HG03108 (cell line): ENCODE measurements at regions not wholly inside any gene's neighbourhood (a gene's known extent, or its start where the extent isn't known, plus 50 kb on each side); places are given as distances from the start of the nearest gene placed in this dataset.
"Not testable (repeated sequence)": the region's sequence is repeated elsewhere in the genome, so short reads cannot be mapped to it uniquely, and the experiment has no call there.

Experiments
- ATAC-seq: cut with Tn5 transposase; IDR thresholded peaks from one replicate; pipeline ENCODE4 v1.9.1; 2021; ENCODE audit warnings: moderate library complexity; ENCODE audit not compliant: unreplicated experiment

DNA sequence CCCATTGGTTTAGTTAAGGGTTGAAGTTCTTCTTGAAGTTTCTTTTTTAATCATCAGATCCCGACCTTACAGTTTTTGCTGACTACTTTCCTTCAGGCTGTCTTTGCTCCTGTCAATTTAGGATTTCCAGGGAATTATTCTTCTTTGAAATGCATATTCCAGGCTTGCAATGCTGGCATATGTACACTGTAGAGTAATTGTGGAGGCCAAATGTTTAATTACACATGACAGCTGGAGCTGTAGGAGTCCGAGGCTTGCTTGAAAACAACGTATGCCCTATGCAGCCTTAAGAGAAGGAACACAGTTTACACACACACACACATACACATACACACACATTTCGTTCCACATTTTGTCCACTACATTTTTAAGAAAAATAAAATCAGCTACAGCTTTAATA, 602.3 kb downstream of the TMEM182 start:
- ATAC-seq: no peak

DNA sequence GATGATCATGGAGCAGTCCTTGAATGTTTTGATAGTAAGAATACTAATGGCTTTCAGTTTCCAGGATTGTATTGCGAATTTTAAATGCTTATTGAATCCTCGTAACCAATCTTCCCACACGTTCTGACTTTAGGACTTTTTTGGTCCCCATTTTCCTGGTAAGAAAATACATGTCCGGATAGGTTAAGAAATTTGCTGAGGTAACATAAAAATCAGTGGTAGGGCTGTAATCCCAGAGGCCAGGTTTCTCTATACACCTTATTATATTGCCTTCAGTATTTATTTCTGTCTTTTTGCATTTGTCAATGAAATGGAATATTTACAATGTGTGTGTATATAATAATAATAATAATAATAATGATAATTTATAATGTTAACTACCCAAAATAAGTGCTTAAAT, 603.2 kb downstream of the TMEM182 start:
- ATAC-seq: no peak

DNA sequence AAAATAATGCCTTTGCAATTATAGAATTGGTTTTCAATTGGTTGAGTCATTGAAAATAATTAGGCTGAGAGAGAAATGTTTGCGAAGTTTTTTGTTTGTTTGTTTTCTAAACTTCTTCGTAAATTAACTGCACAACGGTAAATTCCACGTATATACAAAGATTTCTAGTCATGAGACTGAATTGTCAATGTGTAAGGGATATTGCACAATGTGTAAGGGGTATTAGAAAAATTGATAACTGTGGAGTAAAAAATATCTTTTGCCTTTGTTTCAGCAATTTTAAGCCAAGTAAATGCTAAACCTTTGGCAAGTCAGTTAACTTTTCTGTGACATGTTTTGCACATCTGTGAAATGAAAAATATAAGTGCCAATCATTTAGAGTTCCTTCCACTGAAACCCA, 606.0 kb downstream of the TMEM182 start:
- ATAC-seq: no peak

DNA sequence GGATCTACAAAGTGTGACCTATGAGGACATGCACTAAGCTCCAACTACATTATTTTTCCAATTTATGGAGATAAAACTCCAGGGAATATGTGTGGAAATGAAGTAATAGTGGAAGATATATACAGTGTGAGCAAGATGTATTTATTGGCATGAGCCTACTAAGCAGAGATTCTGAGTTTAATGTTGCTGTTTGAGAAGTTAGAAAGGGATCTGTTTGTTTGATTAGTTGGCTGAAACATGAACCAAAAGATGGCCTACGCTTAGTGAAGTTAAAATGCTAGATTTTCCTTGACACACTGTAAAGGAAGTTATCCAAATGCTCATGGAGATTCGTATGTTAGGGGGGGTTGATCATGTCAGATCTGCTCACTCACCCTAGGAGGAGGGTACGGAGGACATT, 621.7 kb downstream of the TMEM182 start:
- ATAC-seq: no peak

DNA sequence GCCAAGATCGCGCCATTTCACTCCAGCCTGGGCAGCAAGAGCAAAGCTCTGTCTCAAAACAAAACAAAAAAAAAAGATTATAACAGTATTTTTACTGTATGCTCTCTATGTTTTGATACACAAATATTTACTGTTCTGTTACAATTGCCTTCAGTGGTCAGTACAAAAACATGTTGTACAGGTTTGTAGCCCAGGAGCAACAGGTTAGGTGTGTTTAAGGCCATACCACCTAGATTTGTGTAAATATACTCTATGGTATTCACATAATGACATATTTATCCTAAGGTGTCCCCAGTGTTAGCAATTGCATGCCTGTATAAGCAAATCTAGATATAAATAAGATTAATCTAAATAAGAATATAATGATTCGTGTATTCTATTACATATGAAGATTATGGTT, 625.0 kb downstream of the TMEM182 start:
- ATAC-seq: no peak

DNA sequence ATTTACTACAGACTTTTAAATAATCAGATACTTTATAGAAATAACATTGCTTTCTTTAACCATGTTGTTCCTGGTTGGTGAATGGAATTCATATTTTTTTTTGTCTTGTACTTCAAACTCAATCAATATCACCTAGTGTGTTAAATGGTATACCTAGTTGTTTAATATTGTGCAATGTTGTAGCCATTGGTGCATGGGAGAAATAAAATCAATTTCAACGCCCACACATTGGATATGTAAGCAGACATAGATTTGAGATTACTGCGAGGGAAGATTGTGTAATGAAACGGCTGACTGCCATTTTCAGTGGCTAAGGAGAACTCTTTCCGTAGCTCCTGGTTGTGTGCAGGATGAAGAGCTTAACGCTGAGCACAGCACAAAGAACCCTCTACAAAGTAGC, 626.1 kb downstream of the TMEM182 start:
- no peak for ATAC-seq

DNA sequence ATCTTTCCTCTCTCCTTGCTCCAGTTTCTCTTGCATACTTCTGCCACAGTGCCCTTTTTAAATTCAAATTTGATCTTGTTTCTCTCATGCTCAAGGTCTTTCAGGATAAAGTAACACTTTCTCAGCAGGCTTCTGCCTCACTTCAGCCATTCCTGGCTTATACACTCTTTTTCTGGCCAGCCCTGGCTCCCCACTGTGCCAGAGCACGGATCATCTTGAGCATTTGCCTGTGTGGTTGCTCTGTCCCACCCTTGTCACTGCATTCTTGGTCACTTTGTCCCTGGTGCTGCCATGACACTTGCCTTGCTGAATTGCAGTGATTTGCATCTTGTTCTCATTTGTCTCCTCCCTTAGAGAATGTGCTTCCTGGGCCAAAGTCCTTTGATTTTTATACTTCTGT, 634.3 kb downstream of the TMEM182 start:
- ATAC-seq: no peak

DNA sequence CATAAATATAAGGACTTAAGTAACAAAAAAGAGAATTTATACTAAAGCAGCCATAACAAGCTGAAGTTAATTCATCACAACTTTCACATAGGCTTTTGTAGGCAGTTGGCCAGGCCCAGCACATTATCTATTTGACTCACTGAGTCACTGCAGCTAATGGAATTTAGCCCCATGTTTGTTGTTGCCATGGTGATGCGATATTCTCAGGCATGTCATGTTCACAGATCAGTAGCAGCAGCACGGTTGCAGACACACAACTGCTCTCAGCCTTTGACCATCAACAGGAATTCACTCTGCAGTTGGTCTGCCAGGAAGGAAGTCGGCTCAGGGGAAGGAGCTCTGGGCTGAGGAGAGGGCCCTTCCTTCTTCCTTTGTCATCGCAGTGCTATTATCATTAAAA, 639.8 kb downstream of the TMEM182 start:
- ATAC-seq: no peak

DNA sequence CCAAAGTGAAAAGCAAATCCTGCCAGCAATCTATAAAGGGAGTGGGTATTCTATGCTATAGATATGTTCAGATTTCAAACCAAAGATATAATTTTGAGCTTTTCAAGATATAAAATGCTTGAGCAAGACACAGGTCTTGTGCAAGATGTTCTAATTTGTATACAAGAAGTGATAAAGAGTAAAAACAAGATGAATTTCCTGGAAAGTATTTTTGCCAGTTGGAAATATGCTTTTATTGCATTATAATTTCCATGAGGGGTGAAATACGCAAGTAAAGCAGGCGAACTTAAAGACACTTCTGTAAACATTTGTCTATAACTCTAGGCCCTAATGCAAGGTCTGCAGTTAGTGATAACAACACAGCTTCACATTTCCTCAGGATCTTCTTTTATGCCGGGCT, 640.5 kb downstream of the TMEM182 start:
- ATAC-seq: no peak

DNA sequence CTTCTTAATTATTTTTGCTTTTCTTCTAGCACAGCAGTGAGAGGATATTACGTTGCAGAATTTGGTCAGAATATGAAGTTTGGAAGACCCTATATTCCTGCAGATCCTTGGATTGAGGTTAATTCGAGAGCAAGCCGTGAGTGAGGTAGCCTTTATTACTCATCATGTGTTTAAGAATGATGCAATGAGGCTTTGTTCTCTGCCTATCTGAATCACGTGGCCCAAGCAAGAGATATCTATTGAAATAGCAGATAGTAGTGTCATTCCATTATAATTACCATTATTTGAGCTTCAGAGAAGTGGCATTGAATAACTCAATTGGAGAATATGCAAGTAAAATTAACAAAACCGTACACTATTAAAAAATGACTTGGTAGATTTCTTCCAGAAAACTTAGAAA, 641.1 kb downstream of the TMEM182 start:
- ATAC-seq: no peak

DNA sequence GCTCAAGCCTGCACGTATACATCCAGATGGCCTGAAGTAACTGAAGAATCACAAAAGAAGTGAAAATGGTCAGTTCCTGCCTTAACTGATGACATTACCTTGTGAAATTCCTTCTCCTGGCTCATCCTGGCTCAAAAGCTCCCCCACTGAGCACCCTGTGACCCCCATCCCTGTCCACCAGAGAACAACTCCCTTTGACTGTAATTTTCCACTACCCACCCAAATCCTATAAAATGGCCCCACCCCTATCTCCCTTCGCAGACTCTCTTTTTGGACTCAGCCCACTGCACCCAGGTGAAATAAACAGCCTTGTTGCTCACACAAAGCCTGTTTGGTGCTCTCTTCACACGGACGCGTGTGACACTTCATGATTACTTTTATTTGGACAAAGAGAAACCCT, 641.6 kb downstream of the TMEM182 start:
- ATAC-seq: not testable (repeated sequence)

DNA sequence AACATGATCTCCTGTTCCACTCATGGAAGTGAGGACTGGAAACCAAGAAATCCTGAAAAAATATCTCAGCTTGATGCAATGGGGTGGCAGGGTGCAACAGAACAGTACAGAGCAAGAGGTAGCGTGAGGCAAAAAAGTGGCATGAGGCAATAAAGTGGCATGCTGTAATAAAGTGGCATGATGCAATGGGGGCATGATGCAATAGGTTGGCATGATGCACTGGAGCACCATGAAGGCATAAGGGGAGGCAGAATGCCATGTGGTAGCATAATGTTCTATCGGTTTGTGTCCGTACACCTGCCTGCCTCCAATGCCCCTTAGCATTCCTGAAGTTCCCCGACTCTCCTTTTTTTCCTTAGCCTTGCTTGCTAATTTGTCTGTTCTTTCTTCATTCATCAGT, 648.4 kb downstream of the TMEM182 start:
- ATAC-seq: no peak

DNA sequence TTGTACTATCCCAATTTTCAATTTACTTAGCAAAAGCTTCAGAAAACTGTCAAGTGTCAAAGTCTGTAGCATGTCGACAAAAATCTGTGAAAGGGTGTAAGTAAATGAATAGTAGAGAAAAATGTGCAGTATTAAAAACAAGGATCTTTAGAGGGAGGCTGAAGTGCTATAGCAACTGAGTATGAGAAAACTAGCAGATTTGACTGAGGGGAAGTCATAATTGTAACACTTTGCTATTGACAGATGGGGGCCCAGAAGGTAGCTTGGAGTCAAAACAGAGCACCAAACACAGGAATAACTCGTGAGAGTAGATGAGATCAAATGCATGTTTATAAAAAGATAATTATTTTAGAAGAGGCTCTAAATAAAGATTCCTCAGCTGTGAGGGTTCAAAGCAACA, 657.7 kb downstream of the TMEM182 start:
- ATAC-seq: no peak

DNA sequence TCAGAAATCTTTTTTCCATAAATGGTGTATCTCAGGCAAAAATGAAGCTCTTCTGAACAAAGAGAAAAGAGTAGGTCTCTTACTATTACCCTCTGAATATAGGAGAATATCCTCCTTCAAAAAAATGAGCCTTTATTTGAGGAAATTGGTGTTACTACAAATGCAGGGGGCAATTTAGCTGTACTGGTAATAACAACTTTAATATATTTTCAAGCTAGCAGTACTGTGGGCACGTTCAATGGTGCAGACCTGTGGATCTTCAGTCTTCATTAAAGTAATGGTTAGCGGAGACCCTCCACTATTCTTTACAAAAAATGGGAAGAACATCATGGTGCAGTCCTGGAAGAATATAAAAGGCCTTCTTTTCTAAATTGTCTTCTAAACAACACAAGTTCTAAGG, 661.3 kb downstream of the TMEM182 start:
- no peak for ATAC-seq

DNA sequence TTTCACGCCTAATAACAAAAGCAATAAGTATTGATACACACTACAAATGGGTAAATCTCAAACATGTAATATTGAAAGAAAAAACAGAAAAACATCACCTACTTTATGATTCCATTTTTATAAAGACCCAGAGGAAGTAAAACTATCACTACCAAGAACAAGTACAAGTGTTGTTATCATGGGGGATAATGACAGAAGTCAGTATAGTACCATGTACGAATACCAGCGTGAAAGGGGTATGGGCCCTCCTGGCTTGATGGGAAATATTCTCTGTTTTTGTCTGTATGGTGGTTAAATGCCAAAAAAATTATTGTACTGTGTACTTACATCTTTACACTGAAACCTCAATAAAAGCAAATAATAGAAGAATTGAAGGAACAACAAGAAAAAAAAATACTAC, 665.7 kb downstream of the TMEM182 start:
- no peak for ATAC-seq

DNA sequence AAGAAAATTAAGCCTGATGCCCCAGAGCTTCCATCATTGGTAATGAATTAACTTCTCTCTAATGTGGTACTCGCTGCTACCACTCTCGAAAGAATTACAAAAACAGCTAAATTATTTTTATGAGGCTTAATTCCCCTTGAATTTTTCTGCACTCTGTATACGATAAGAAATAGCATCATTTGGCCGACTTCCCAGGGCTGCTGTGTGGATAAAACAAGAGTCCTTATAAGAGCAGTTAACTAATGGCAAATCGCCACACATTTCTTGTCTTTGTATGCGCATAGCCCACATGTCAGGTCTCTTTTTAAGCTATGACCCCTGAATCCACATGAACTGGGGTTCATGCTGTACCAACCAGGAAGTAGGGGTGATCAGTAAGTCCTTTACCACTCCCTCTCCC, 668.4 kb downstream of the TMEM182 start:
- ATAC-seq: no peak

DNA sequence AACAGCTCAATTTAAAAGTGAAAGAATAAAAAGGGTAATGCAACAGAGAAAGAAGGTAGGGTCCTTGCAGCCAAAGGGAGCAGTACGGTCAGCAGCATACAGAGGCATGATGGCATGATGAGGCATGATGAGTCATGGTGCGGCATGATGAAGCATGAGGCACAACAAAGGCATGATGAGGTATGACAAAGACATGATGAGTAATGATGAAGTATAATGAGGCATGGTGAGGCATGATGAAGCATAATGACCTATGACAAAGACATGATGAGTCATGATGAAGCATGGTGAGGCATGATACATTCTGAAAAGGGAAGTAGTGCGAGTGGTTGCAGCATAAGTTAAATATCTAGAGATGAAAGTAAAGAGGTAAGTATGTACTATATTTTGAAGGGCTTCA, 673.2 kb downstream of the TMEM182 start:
- ATAC-seq: no peak

DNA sequence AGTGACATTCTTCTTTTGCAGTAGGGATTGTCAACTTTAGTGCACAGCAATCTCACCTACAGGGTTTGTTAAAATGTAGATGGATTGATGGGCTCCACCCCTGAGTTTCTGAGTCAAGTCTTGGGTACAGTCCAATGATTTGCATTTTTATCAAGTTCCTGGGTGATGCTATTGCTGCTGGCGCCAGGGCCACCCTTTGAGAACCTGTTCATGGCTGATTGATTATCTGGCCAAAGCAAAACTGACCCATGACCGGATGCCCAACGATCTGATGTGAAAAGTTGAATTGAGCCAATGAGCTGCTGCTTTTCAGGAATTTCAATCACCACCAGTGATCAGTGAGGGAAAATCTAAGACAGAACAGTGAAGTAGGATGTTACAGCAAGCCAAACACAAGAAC, 675.3 kb downstream of the TMEM182 start:
- ATAC-seq: no peak

DNA sequence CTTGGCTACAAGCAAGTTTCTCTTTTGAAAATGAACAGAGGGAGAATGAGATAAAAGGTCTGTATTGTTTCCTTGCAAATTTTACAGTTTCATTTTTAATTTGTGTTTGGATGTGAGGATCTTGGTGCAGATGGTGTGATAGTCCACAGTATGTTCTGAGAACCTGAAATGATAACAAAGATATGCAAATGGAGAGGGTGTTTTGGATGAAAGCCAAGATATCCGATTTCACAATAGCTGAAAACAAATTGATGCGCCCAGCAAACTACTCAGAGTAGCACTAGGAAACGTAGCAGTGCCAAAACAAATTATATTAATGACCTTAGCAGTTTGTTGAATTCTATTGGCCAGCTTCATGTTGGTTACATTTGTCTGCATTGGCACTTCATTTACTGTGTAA, 683.5 kb downstream of the TMEM182 start:
- ATAC-seq: no peak

DNA sequence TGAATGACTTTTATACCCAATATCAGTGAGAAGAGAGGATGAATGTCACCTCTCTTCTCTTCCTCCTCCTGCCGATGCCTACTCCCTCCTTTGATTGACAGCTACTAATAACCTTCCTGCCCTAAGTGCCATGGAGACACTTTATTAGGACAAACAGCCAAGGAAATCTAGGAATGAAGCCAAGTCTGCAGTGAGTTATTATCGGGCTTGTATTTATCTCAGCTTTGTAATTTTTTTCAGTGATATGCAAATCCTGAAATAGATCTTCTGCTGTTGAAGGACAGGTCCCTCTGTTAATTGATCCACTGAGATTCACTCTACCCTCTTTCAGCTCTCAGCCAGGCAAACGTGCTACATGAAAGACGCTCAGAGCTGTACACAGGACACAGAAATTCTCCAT, 686.7 kb downstream of the TMEM182 start:
- ATAC-seq: no peak

DNA sequence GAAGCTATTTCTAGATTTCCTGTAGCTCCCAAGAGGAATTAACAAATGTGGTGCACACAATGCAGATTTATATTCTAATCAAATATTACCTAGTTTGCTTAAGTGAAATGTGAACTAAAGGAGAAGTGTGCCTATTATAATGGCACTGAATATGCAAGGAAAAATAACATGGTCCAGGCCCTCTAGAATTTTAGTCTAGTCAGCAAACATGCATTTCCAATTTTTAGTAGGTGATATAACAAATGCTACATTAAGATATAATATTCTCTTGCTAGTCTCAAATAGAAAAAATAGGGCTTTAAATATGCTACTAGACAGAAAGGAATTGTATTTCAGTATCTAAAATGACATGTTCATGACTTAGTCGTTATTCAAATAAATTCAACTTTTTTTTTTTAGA, 689.5 kb downstream of the TMEM182 start:
- no peak for ATAC-seq

DNA sequence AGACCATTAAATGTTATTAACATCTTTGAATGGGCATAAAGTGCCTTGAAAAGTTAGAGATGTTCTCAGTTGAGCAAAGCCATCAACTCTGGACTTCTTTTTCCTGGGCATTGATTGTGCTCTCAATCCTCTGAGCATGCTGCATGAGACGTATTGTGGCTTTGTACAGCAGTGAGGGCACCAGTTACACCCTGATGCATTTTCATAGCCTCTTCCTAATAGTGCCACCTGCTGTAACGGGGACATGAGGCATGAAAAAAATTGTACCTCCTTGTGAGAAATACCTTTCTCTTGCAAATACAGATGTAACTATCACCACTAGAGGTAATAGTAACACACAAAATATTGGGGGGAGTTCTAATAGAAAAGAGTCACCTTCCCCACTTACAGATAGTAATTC, 697.5 kb downstream of the TMEM182 start:
- no peak for ATAC-seq

DNA sequence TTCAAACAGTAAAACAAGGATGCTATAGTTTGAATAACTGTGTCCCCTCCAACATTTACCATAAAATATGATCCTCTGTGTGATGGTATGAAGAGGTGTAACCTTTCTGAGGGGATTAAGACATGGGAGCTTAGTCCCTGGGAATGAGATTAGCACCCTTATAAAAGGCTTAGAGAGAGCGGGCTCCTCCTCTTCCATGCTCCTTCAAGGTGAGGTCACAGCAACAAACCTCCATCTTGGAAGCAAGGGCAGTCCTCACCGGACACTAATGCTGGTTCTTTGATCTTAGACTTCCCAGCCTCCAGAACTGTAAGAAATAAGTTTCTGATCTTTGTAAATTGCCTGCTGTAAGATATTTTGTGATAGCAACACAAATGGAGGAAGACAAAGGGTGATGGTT, 700.3 kb downstream of the TMEM182 start:
- ATAC-seq: no peak

DNA sequence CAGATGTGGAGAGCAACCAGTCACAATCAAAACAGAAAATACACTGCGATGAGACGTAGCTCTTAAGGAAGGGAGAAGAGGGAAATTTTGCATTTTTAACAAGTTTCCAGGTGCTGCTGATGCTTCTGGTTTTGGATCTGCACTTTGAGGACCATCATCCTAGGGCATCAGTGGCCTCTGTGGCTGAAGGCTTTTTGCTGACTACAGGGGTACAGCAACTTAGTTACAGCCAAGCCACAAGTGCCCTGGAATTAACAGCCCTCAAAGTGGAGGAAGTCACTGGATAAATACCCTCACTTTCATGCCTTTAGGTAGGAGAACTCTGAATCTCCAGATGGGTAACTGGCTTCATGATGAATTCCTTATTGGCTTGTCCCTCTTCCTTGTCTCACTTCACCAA, 700.9 kb downstream of the TMEM182 start:
- no peak for ATAC-seq
